HL-60 (cell line): ENCODE measurements at regions not wholly inside any gene's neighbourhood (a gene's known extent, or its start where the extent isn't known, plus 50 kb on each side); places are given as distances from the start of the nearest gene placed in this dataset.

Experiments used
- DNase-seq, 2 experiments: peaks; one replicate each; pipeline ENCODE4 v3.0.0-alpha.2; 2010 to 2020; ENCODE audit warnings: low read depth in 1 of 2, low spot score in 1 of 2
- H3K27ac ChIP-seq: fragments of 250-450 bp; sonication (Bioruptor Pico); replicated peaks from 2 replicates; pipeline ENCODE4 v1.5.1; 2020; ENCODE audit warnings: mild to moderate bottlenecking, moderate library complexity
- H3K27me3 ChIP-seq: fragments of 250-450 bp; sonication (Bioruptor Pico); 2 replicates; pipeline ENCODE4 v1.5.1; 2021; ENCODE audit warnings: mild to moderate bottlenecking, moderate library complexity; ENCODE audit not compliant: insufficient read depth, poor library complexity, severe bottlenecking
- H3K4me3 ChIP-seq: replicated peaks from 2 replicates; pipeline ENCODE4 v1.5.1; 2011; ENCODE audit warnings: mild to moderate bottlenecking, control low read depth, low read length; ENCODE audit not compliant: insufficient read depth
- CTCF ChIP-seq: IDR thresholded peaks from one replicate; pipeline ENCODE4 v1.5.1; 2011; ENCODE audit warnings: low read length, control low read depth, inconsistent platforms; ENCODE audit not compliant: insufficient read depth
- GABPA ChIP-seq: IDR thresholded peaks from 2 replicates; pipeline ENCODE4 v1.6.1; 2012; ENCODE audit warnings: low read depth
- POLR2AphosphoS5 ChIP-seq: IDR thresholded peaks from 2 replicates; pipeline ENCODE4 v1.6.1; 2012; ENCODE audit warnings: low read depth
- SPI1 ChIP-seq: IDR thresholded peaks from 2 replicates; pipeline ENCODE4 v1.6.1; 2012; ENCODE audit warnings: low read depth, mild to moderate bottlenecking, borderline replicate concordance
- TF ChIP-seq, protein P1 (sequence below): IDR thresholded peaks from 2 replicates; pipeline ENCODE4 v1.6.1; 2012; ENCODE audit warnings: low read depth; ENCODE audit not compliant: insufficient replicate concordance

- TF ChIP-seq SPI1 = no peak
- TF ChIP-seq, protein P1, sequence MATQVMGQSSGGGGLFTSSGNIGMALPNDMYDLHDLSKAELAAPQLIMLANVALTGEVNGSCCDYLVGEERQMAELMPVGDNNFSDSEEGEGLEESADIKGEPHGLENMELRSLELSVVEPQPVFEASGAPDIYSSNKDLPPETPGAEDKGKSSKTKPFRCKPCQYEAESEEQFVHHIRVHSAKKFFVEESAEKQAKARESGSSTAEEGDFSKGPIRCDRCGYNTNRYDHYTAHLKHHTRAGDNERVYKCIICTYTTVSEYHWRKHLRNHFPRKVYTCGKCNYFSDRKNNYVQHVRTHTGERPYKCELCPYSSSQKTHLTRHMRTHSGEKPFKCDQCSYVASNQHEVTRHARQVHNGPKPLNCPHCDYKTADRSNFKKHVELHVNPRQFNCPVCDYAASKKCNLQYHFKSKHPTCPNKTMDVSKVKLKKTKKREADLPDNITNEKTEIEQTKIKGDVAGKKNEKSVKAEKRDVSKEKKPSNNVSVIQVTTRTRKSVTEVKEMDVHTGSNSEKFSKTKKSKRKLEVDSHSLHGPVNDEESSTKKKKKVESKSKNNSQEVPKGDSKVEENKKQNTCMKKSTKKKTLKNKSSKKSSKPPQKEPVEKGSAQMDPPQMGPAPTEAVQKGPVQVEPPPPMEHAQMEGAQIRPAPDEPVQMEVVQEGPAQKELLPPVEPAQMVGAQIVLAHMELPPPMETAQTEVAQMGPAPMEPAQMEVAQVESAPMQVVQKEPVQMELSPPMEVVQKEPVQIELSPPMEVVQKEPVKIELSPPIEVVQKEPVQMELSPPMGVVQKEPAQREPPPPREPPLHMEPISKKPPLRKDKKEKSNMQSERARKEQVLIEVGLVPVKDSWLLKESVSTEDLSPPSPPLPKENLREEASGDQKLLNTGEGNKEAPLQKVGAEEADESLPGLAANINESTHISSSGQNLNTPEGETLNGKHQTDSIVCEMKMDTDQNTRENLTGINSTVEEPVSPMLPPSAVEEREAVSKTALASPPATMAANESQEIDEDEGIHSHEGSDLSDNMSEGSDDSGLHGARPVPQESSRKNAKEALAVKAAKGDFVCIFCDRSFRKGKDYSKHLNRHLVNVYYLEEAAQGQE = no peak
- Histone ChIP-seq H3K27me3 (no peaks in the 10 kb centered on the region), H3K4me3 (no peak overlapping the region), H3K27ac (no peak overlapping the region)
- DNase-seq = no peak
Measured at GRCh38 chr2:123953846-123954245, 71.2 kb upstream of the CNTNAP5 start.

- no peak for TF ChIP-seq POLR2AphosphoS5
- TF ChIP-seq CTCF = no peak
- TF ChIP-seq SPI1 = no peak
- TF ChIP-seq, protein P1 = no peak
- no peak for TF ChIP-seq GABPA
- Histone ChIP-seq H3K4me3 (no peak overlapping the region), H3K27ac (no peak overlapping the region), H3K27me3 (no peaks in the 10 kb centered on the region)
- DNase-seq = no peak
Measured at GRCh38 chr2:123958011-123958410, 67.1 kb upstream of the CNTNAP5 start.

- Histone ChIP-seq H3K27me3 (no peaks in the 10 kb centered on the region), H3K27ac (no peak overlapping the region), H3K4me3 (no peak overlapping the region)
- TF ChIP-seq POLR2AphosphoS5 (no peak), CTCF (no peak)
- TF ChIP-seq, protein P1 = no peak
- no peak for DNase-seq
Measured at GRCh38 chr2:123961576-123961975, 63.5 kb upstream of the CNTNAP5 start.

DNA sequence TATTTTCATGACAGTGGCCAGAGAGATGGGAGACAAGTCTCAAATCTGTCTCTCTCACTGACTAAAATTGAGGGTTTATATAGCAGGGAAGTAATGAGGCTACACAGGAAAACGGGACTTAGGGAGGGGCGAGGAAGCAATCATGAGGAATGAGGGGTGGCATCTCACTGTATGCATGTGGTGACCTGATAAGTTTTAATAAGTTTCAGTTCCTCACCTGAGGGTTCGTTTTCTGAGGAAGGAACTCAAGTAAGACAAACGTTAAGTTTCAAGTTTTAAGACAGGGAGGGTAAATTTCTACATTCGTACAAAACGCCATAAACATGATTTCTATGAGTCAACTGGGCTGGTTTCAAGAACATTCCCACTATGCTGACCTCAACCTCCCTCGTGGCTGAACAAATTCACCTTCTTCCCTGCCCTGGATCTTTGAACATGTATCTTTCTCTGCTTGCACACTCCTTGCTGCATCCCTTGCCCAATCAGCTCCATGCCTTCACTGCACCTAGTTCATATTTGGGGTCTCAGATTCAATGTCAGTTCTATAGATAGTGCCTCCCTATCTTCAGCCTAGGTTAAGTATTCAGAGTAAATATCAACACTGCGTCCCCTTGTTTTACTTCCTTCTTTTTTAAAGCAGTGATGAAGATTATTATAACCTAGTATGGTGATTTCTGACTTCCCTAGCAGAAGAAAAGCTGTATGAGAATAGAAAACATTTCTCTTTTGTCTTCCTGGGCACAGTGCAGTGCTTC, 53.3 kb upstream of the CNTNAP5 start:
- H3K27me3 ChIP-seq = no peaks in the 10 kb centered on the region
- DNase-seq = no peak
- TF ChIP-seq GABPA = no peak
- no peak overlapping the region for H3K4me3 ChIP-seq
- no peak overlapping the region for H3K27ac ChIP-seq
